Neural progenitor cell (in vitro differentiated cells): ENCODE measurements at regions not wholly inside any gene's neighbourhood (a gene's known extent, or its start where the extent isn't known, plus 50 kb on each side); places are given as distances from the start of the nearest gene placed in this dataset.
"Not testable (repeated sequence)": the region's sequence is repeated elsewhere in the genome, so short reads cannot be mapped to it uniquely, and the experiment has no call there.

Experiments used
- DNase-seq: peaks from one replicate; pipeline ENCODE4 v3.0.0-alpha.2; 2016; ENCODE audit warnings: low spot score
- H2AFZ ChIP-seq: fragments of 200-600 bp; sonication (generic); replicated peaks from 2 replicates; pipeline ENCODE4 v1.6.1; 2016; ENCODE audit warnings: antibody characterized with exemption
- H3F3A ChIP-seq: fragments of 200-600 bp; sonication (generic); 2 replicates; pipeline ENCODE4 v1.6.1; 2016; ENCODE audit warnings: antibody characterized with exemption, low read depth
- H3K27ac ChIP-seq: fragments of 200-600 bp; sonication (generic); 2 replicates; pipeline ENCODE4 v1.5.1; 2016; ENCODE audit warnings: mild to moderate bottlenecking
- H3K27me3 ChIP-seq: fragments of 200-600 bp; sonication (generic); 2 replicates; pipeline ENCODE4 v1.6.1; 2016; ENCODE audit warnings: mild to moderate bottlenecking, moderate library complexity
- H3K36me3 ChIP-seq: fragments of 200-600 bp; sonication (generic); 2 replicates; pipeline ENCODE4 v1.5.1; 2016
- H3K4me1 ChIP-seq: fragments of 200-600 bp; sonication (generic); 2 replicates; pipeline ENCODE4 v1.6.1; 2016; ENCODE audit warnings: mixed run types
- H3K4me2 ChIP-seq: fragments of 200-600 bp; sonication (generic); 2 replicates; pipeline ENCODE4 v1.6.1; 2016
- H3K4me3 ChIP-seq: fragments of 200-600 bp; sonication (generic); 2 replicates; pipeline ENCODE4 v1.5.1; 2016
- H3K79me2 ChIP-seq: fragments of 200-600 bp; sonication (generic); 2 replicates; pipeline ENCODE4 v1.6.1; 2016; ENCODE audit warnings: low read depth
- H3K9ac ChIP-seq: fragments of 200-600 bp; sonication (generic); 2 replicates; pipeline ENCODE4 v1.6.1; 2016
- H3K9me3 ChIP-seq: fragments of 200-600 bp; sonication (generic); 2 replicates; pipeline ENCODE4 v1.5.1; 2016; ENCODE audit warnings: low read depth
- H4K20me1 ChIP-seq: fragments of 200-600 bp; sonication (generic); 2 replicates; pipeline ENCODE4 v1.6.1; 2016; ENCODE audit warnings: low read depth
- H3K27ac Mint-ChIP-seq: 3 replicates; pipeline ENCODE4 v1.8.0; 2021; ENCODE audit warnings: mixed read lengths
- H3K27me3 Mint-ChIP-seq: 2 replicates; pipeline ENCODE4 v1.8.0; 2022; ENCODE audit warnings: low read depth, mild to moderate bottlenecking, inconsistent platforms, moderate library complexity, mixed read lengths; ENCODE audit not compliant: insufficient read depth
- H3K36me3 Mint-ChIP-seq: 3 replicates; pipeline ENCODE4 v1.8.0; 2021; ENCODE audit warnings: mixed read lengths
- H3K4me1 Mint-ChIP-seq: 3 replicates; pipeline ENCODE4 v1.8.0; 2021; ENCODE audit warnings: mixed read lengths
- H3K4me3 Mint-ChIP-seq: 3 replicates; pipeline ENCODE4 v1.8.0; 2021; ENCODE audit warnings: mild to moderate bottlenecking, moderate library complexity, mixed read lengths
- H3K9me3 Mint-ChIP-seq: 3 replicates; pipeline ENCODE4 v1.8.0; 2020; ENCODE audit warnings: mixed read lengths
- EZH2 ChIP-seq: fragments of 200-600 bp; sonication (generic); IDR thresholded peaks from 2 replicates; pipeline ENCODE4 v1.6.1; 2017; ENCODE audit warnings: antibody characterized with exemption, mild to moderate bottlenecking, moderate library complexity
- EZH2phosphoT487 ChIP-seq: fragments of 200-600 bp; sonication (generic); IDR thresholded peaks from 2 replicates; pipeline ENCODE4 v1.6.1; 2017; ENCODE audit warnings: antibody characterized with exemption
- TF ChIP-seq, protein P1 (sequence below): fragments of 200-600 bp; sonication (generic); IDR thresholded peaks from 2 replicates; pipeline ENCODE4 v1.5.1; 2017; ENCODE audit warnings: antibody characterized with exemption, mild to moderate bottlenecking

DNA sequence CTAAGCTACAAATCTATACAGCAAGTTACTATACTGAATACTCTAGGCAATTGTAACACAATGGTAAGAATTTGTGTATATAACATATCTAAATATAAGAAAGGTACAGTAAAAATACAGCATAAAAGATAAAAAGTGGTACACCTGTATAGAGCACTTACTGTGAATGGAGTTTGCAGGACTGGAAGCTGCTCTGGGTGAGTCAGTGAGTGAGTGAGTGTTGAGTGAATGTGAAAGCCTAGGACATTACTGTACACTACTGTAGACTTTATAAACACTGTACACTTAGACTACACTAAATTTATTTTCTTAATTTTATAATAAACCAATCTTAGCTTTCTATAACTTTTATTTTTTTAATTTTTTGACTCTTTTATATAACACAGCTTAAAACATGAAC is 123.1 kb downstream of the ZMAT3 start:
- H3F3A ChIP-seq, result no peaks in the 10 kb centered on the region
- H3K4me2 ChIP-seq, result no peak overlapping the region
- H2AFZ ChIP-seq, result no peak overlapping the region
- no peak overlapping the region for H3K9ac ChIP-seq
- no peaks in the 10 kb centered on the region for H3K9me3 Mint-ChIP-seq
- no peak overlapping the region for H3K4me3 Mint-ChIP-seq
- H4K20me1 ChIP-seq, result no peaks in the 10 kb centered on the region
- H3K36me3 ChIP-seq, result no peaks in the 10 kb centered on the region
- H3K4me1 Mint-ChIP-seq, result no peaks in the 10 kb centered on the region
- no peak overlapping the region for H3K27ac ChIP-seq
- H3K27me3 ChIP-seq, result no peaks in the 10 kb centered on the region
- H3K36me3 Mint-ChIP-seq, result no peaks in the 10 kb centered on the region
- H3K27me3 Mint-ChIP-seq, result no peaks in the 10 kb centered on the region
- TF ChIP-seq EZH2phosphoT487 (no peak), EZH2 (no peak)
- TF ChIP-seq, protein P1, sequence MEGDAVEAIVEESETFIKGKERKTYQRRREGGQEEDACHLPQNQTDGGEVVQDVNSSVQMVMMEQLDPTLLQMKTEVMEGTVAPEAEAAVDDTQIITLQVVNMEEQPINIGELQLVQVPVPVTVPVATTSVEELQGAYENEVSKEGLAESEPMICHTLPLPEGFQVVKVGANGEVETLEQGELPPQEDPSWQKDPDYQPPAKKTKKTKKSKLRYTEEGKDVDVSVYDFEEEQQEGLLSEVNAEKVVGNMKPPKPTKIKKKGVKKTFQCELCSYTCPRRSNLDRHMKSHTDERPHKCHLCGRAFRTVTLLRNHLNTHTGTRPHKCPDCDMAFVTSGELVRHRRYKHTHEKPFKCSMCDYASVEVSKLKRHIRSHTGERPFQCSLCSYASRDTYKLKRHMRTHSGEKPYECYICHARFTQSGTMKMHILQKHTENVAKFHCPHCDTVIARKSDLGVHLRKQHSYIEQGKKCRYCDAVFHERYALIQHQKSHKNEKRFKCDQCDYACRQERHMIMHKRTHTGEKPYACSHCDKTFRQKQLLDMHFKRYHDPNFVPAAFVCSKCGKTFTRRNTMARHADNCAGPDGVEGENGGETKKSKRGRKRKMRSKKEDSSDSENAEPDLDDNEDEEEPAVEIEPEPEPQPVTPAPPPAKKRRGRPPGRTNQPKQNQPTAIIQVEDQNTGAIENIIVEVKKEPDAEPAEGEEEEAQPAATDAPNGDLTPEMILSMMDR, result no peak
- H3K79me2 ChIP-seq, result no peaks in the 10 kb centered on the region
- H3K9me3 ChIP-seq, result no peaks in the 10 kb centered on the region
- no peak for DNase-seq
- H3K27ac Mint-ChIP-seq, result no peak overlapping the region
- no peak overlapping the region for H3K4me3 ChIP-seq
- H3K4me1 ChIP-seq, result no peaks in the 10 kb centered on the region

DNA sequence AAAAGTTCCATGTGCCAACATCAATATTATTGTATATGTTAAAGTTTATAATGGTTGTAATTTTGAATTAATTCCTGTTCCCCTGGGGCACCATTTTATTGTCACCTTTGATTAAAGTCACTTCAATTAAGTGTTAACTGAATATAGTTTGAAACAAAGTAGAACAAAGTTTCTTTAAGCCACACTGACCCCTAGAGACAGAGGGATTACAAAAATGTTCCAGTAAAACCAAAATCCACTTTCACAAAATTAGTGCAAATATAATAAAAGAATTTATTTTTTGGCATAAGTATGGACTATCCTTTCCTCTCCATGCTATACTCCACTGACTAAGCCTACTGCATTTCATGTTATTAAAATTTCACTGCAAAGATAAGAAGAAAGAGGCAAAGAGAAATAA is 123.9 kb downstream of the ZMAT3 start:
- Histone ChIP-seq H3K79me2 (no peaks in the 10 kb centered on the region), H3K9me3 (no peaks in the 10 kb centered on the region), H3K27ac (no peak overlapping the region), H4K20me1 (no peaks in the 10 kb centered on the region), H2AFZ (no peak overlapping the region), H3F3A (no peaks in the 10 kb centered on the region), H3K9ac (no peak overlapping the region), H3K36me3 (no peaks in the 10 kb centered on the region), H3K4me3 (no peak overlapping the region), H3K27me3 (no peaks in the 10 kb centered on the region), H3K4me1 (no peaks in the 10 kb centered on the region), H3K4me2 (no peak overlapping the region)
- Mint-ChIP-seq H3K27ac (no peak overlapping the region), H3K4me1 (no peaks in the 10 kb centered on the region), H3K4me3 (no peak overlapping the region), H3K36me3 (no peaks in the 10 kb centered on the region), H3K27me3 (no peaks in the 10 kb centered on the region), H3K9me3 (no peaks in the 10 kb centered on the region)
- TF ChIP-seq, protein P1, result peak; percentile 43
- no peak for TF ChIP-seq EZH2
- DNase-seq, result no peak

DNA sequence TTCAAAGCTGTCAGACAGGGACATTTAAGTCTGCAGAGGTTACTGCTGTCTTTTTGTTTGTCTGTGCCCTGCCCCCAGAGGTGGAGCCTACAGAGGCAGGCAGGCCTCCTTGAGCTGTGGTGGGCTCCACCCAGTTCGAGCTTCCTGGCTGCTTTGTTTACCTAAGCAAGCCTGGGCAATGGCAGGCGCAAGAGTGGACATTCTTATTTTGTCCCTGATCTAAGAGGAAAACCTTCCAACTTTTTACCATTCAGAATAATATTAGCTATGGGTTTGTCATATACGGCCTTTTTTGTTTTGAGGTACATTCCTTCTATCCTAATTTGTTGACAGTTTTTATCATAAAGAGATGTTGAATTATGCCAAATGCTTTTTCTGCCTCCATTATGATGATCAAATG is 129.3 kb downstream of the ZMAT3 start:
- H3K9me3 Mint-ChIP-seq, result not testable (repeated sequence)

DNA sequence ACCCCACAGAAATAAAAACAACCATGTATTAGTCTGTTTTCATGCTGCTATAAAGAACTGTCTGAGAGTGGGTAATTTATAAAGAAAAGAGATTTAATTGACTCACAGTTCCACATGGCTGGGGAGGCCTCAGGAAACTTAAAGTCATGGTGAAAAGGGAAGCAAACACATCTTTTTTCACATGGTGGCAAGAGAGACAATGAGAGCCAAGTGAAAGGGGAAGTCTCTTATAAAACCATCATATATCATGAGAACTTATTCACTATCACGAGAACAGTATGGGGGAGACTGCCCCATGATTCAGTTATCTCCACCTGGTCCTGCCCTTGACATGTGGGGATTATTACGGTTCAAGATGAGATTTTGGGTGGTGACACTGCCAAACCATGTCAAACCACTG is 141.5 kb downstream of the ZMAT3 start:
- Mint-ChIP-seq H3K4me1 (no peaks in the 10 kb centered on the region), H3K27ac (no peak overlapping the region), H3K4me3 (no peak overlapping the region), H3K36me3 (peaks cover 1% of the 10 kb centered on the region), H3K27me3 (no peaks in the 10 kb centered on the region), H3K9me3 (peaks cover 7% of the 10 kb centered on the region)
- H3K27me3 ChIP-seq, result no peaks in the 10 kb centered on the region
- no peaks in the 10 kb centered on the region for H3K79me2 ChIP-seq
- no peaks in the 10 kb centered on the region for H3K4me1 ChIP-seq
- H3K27ac ChIP-seq, result no peak overlapping the region
- H3K9me3 ChIP-seq, result no peaks in the 10 kb centered on the region
- no peak overlapping the region for H2AFZ ChIP-seq
- H4K20me1 ChIP-seq, result no peaks in the 10 kb centered on the region
- no peaks in the 10 kb centered on the region for H3K36me3 ChIP-seq
- no peak overlapping the region for H3K4me3 ChIP-seq
- TF ChIP-seq, protein P1, result no peak
- TF ChIP-seq EZH2phosphoT487 (no peak), EZH2 (no peak)
- no peak overlapping the region for H3K4me2 ChIP-seq
- no peak for DNase-seq
- H3F3A ChIP-seq, result no peaks in the 10 kb centered on the region
- H3K9ac ChIP-seq, result no peak overlapping the region

More for the DNA sequence above, 129.3 kb downstream of the ZMAT3 start:
- H3K27me3 ChIP-seq, H3K4me1 ChIP-seq, H3K9ac ChIP-seq, H2AFZ ChIP-seq, H3K36me3 ChIP-seq, H3K9me3 ChIP-seq, H3K27me3 Mint-ChIP-seq, H4K20me1 ChIP-seq, H3K27ac Mint-ChIP-seq, H3K79me2 ChIP-seq, H3K36me3 Mint-ChIP-seq, H3F3A ChIP-seq, H3K27ac ChIP-seq, H3K4me1 Mint-ChIP-seq, H3K4me3 Mint-ChIP-seq, H3K4me3 ChIP-seq, H3K4me2 ChIP-seq, DNase-seq: not testable (repeated sequence)
